IPS-18c (cell line): ENCODE measurements at regions not wholly inside any gene's neighbourhood (a gene's known extent, or its start where the extent isn't known, plus 50 kb on each side); places are given as distances from the start of the nearest gene placed in this dataset.
"Not testable (repeated sequence)": the region's sequence is repeated elsewhere in the genome, so short reads cannot be mapped to it uniquely, and the experiment has no call there.

Experiments used
- H3K4me3 ChIP-seq: 2 replicates; pipeline ENCODE4 v1.7.0; 2013; ENCODE audit warnings: low read depth, mild to moderate bottlenecking, low read length, moderate library complexity; ENCODE audit not compliant: insufficient read depth
- H3K9me3 ChIP-seq: one replicate; pipeline ENCODE4 v1.6.1; 2013; ENCODE audit warnings: mild to moderate bottlenecking, low read length, moderate library complexity; ENCODE audit not compliant: control insufficient read depth, insufficient read depth

DNA sequence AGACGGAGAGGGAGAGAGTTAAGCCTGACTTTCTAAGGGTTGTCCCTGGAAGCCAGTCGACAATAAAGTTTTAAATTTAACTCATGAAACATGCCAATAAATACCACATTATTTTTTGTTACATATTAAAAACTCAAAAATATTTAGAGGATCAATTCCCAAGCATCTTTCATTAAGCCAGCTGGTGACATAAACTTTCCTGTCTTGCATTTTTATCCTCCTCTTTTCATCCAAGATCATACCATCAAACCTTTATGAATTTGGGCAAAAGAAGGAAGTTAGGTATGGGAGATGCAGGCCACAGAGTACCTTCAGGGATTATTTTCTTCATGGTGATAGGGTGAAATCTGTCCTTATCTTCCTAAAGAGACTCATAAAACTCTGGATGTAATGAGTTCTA is 178.3 kb upstream of the FBXL17 start:
- no peaks in the 10 kb centered on the region for H3K9me3 ChIP-seq
- no peak overlapping the region for H3K4me3 ChIP-seq

DNA sequence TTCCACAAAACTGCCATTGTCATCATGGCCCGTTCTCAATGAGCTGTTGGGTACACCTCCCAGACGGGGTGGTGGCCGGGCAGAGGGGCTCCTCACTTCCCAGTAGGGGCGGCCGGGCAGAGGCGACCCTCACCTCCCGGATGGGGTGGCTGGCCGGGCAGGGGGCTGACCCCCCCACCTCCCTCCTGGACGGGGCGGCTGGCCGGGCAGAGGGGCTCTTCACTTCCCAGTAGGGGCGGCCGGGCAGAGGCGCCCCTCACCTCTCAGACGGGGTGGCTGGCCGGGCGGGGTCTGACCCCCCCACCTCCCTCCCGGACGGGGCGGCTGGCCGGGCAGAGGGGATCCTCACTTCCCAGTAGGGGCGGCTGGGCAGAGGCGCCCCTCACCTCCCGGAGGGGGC is 176.9 kb upstream of the FBXL17 start:
- H3K9me3 ChIP-seq: not testable (repeated sequence)

DNA sequence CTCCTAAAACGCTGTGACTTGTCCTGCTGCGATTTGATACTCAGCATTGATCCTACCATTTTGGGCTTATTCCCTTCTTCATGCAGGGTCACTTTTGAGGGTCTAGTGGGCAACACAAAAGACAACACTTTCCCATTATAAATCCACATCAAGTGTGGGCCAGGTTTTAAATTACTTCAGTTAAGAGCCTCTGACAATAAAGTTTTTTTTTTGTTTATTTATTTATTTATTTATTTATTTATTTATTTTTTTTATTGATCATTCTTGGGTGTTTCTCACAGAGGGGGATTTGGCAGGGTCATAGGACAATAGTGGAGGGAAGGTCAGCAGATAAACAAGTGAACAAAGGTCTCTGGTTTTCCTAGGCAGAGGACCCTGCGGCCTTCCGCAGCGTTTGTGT is 176.2 kb upstream of the FBXL17 start:
- not testable (repeated sequence) for H3K4me3 ChIP-seq, H3K9me3 ChIP-seq

More for the DNA sequence above, 176.9 kb upstream of the FBXL17 start:
- H3K4me3 ChIP-seq: not testable (repeated sequence)

DNA sequence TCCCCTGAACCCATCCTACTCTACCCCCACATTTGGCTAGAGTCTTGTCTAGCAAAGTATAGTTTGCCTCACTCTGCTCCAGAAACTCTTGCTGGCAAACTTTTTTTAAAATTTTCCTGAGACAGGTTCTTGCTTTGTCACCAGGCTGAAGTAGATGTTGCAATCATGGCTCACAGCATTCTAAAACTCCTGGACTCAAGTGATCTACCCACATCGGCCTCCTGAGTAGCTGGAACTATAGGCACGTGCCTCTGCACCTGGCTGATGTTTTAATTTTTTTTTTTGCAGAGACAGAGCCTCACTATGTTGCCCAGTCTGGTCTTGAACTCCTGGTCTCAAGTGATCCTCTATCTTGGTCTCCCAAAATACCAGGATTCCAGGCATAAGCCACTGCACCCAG is 175.8 kb upstream of the FBXL17 start:
- Histone ChIP-seq H3K9me3 (no peaks in the 10 kb centered on the region), H3K4me3 (no peak overlapping the region)

DNA sequence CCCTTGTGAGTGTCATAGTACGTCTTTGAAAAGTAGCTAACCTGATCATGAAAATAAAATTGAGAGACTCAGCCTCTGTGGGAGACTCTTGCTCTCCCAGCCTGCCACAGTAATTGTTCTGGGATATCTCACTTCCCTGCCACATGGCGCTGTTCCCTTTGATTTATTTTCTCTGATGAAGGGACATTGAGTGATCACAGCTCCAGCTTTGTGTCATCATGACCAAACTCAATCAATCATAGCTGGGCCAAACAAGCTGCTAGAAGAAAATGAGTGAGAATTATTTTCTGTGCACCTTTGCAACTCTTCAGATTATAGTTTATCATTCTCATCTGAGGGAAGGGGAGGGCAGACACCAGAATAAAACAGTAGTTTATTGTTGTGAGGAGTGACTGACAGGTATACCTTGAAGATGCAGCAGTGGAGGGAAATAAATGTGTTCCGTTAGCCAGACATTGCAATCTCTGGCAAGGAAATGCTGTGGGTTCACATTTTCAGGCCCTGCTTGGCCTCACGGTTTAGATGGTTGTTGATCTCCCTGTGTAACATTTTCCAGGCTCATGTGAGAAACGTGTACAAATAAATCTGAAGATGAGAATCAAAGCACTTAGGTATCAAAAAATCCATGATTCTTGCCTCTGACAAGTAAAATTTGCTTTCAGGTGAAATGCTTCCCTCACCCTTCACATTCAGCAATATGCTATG is 174.7 kb upstream of the FBXL17 start:
- no peak overlapping the region for H3K4me3 ChIP-seq
- no peaks in the 10 kb centered on the region for H3K9me3 ChIP-seq

DNA sequence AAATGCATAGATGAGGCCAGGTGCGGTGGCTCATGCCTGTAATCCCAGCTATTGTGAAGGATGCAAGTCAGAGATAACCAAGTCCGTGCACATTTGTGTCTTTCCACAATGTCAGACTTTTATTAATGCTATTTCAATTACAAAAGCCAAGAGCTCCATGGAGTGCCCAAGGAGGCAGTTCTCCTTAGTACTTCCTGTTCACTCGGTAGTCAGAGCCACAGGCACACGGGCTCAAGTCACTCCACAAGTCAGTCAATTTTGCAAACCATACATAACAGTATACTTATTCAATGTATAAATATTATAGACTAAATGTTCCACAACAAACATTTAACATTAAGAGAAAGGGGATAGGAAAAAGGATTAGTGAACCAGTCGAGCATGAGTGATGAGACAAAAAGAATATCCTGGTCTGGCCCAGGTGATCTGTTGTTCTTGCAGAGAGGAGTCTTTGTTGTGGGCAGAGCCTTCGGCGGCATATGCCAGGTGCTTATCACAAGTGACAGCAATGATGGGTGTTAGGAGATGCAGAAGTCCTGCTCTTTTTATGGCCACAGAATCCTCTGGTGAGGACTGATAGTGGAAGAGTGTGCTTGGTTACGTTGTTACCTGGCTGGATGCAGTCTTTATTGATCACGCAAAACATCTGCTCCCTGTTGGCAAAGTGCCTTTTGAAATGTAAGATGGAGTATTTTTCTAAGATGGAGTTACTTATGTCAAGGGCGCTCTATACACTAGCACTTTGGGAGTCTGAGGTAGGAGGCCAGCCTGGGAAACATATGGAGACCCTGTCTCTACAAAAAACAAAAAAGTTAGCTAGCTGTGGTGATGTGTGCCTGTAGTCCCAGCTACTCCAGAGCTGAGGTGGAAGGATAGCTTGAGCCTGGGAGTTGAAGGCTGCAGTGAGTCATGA is 167.0 kb upstream of the FBXL17 start:
- no peaks in the 10 kb centered on the region for H3K9me3 ChIP-seq
- H3K4me3 ChIP-seq: no peak overlapping the region

DNA sequence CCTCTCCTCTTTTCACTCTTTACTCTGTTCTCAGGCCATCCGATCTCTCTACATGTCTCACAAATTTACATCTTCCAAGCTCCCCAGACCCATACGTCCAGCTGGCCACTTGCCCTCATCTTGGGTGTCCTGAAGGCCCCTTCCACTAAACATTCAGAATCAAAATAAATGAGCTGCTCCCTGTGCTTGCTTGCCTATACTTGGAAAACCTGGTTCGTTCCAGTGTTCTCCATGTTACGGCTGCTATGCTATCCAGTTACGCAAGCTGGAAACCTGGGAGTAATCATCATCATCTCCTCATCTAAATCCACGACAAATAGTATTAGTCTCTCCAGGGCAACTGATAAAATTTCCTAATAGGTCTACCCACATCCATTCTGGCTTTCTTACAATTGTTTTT is 165.0 kb upstream of the FBXL17 start:
- Histone ChIP-seq H3K9me3 (no peaks in the 10 kb centered on the region), H3K4me3 (no peak overlapping the region)

DNA sequence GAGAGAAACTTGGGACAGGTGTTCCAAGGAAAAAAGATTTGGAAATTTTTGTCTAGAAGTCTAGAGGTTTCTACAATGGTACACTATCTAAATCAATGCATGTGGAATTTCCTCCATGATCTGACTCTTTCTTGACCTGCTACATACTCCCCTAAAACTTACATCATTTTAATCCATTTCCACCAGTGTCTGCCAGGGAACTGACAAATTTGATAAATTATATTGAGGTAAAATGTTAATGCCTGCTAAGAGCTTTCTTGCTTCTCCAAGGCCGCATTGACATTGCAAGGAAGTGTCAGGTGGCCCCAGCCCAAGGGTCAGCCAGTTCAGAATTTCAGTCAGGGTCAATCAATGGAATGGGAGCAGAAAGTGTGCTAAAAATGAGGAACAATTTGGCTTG is 163.4 kb upstream of the FBXL17 start:
- H3K4me3 ChIP-seq: no peak overlapping the region
- H3K9me3 ChIP-seq: no peaks in the 10 kb centered on the region

DNA sequence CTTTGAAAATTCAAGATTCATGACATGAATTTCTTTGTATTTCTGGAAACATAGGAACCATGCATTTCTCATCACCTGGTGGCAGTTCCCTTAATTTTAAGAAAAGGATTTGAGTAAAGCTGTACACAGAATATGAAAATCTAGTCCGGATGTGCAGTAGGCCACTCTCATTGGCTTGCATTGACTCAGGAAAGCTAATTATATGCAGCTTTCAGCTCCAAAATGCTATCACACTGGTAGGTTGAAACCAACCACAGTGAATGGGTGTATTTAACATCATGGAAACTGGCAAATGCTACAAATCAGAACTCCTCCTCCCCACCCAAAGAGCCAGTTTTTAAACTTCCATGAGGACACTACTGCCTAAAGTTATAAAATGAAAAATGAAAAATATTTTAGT is 161.6 kb upstream of the FBXL17 start:
- no peaks in the 10 kb centered on the region for H3K9me3 ChIP-seq
- H3K4me3 ChIP-seq: no peak overlapping the region

DNA sequence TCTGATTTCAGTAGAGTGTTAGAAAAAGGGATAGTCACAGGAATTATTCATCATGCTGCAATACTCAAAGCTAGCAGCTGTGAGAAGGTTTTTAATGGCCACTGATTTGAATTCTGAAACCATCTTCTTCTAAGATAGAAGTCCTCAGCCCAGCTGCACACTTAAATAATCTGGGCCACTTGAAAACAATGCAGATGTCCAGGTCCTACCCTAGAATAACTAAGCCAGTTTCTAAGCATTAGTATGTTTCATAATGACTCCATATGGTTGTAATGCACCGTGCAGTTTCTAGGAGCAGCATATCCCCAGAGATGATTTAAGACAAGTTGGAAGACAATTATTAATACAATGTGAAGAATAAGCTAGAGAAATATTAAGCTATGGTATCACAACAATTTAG is 159.9 kb upstream of the FBXL17 start:
- H3K4me3 ChIP-seq: no peak overlapping the region

DNA sequence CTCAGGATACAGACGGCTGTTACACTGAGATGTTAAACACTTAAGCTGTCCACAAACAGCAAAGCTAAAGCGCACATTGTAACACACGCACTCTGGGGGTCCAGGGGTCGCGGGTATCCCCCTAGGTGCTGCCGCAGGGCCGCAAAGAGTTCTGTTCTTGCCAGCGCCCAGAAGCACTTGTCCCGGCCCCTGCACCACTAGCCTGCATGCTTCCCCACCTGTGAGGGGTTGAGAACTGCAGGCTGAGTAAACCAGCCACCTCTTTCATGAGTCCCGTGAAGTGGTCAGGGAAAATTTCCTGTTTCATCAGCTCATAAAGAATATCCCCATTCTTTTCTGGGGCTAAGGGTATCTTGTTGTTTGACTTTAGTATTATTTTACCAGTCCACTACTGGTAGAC is 154.4 kb upstream of the FBXL17 start:
- Histone ChIP-seq H3K9me3 (no peaks in the 10 kb centered on the region), H3K4me3 (no peak overlapping the region)

More for the DNA sequence above, 159.9 kb upstream of the FBXL17 start:
- H3K9me3 ChIP-seq: no peaks in the 10 kb centered on the region

DNA sequence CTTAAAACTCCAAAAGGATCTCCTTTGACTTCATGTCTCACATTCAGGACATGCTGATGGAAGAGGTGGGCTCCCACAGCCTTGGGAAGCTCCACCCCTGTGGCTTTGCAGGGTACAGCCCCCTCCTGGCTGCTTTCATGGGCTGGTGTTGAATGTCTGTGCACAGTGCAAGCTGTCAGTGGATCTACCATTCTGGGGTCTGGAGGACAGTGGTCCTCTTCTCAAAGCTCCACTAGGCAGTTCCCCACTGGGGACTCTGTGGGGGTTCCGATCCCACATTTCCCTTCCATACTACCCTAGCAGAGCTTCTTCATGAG is 150.2 kb upstream of the FBXL17 start:
- H3K9me3 ChIP-seq, H3K4me3 ChIP-seq: not testable (repeated sequence)

DNA sequence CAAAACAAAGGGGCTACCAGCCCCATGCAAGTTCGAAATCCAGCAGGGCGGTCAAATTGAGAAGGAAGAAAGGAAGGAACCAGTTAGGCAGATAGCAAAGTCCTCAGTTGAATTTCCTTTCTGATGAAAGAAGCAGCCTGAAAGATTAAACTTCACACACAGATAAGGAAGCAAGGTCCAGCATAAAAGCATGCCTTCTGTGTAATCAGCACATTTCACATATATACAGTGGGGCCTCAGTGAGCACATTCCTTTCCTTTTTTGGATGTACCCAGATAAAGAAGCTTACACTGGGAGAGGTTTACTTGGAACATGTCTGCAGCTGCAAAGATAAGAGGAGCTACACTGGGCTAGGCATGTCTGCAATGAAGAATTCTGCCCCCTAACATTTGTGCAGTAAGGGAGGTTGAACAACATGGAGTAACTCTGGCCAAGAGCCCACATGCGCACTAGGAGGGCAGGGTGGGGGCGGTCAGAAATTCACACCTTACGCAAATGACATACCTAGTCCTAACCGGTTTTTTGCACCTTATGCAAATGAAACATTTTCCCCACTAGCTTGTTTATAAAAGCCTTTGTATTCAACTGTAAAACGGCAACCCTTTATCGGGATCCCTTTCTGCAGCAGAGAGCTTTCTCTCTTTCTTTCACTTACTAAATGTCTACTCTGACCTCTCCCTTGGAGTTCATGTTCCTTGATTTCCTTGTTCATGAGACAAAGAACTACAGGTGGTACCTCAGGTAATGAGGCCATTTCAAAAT is 149.7 kb upstream of the FBXL17 start:
- peak overlapping the region; percentile 20; the same call in 1 of the 2 replicates for H3K4me3 ChIP-seq

DNA sequence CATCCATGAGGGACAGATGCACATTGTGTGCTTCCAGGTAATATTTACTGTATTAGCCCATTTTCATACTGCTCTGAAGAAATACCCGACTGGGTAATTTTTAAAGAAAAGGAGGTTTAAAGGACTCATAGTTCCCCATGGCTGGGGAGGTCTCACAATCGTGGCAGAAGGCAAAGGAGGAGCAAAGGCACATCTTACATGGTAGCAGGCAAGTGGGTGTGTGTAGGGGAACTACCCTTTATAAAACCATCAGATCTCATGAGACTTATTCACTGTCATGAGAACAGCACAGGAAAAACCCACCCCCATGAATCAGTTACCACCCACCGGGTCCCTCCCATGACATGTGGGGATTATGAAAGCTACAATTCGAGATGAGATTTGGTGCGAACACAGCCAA is 148.8 kb upstream of the FBXL17 start:
- H3K4me3 ChIP-seq: no peak overlapping the region
- peaks cover 2% of the 10 kb centered on the region for H3K9me3 ChIP-seq

More for the DNA sequence above, 149.7 kb upstream of the FBXL17 start:
- peaks cover 2% of the 10 kb centered on the region for H3K9me3 ChIP-seq

DNA sequence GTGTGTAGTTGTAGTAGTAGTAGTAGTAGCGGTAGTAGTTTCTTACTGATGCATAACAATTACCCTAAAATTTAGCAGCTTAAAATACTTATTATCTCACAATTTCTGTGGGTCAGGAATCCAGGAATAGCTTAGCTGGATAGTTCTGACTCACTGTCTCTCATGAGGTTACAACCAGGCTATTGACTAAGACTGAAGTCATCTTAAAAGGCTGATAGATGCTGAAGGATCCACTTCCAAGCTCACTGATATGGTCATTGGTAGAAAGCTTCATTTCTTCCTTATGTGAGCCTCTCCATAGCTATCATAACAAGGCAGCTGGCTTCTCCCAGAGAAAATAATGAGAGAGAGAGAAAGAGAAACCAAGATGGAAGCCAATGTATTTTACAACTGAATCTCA is 147.5 kb upstream of the FBXL17 start:
- H3K4me3 ChIP-seq: no peak overlapping the region
- H3K9me3 ChIP-seq: peaks cover 2% of the 10 kb centered on the region

DNA sequence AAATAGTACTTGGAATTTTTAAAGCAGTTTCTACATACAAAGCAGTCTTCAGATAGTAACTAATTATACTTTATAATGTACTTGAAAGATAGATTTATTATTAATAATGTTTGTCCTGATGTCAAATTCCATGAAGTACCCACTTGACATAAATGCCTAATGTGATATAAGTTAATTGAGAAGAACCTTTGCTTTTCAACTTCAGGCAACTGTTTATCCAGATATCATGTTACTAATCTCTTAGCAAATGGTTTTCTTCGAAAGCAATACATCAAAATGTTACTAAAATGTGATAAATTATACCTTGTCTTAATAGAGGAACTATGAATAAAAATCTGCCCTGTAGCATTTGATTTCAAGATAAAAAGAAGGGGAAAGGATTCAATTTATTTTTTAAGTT is 146.8 kb upstream of the FBXL17 start:
- Histone ChIP-seq H3K9me3 (peaks cover 2% of the 10 kb centered on the region), H3K4me3 (no peak overlapping the region)

DNA sequence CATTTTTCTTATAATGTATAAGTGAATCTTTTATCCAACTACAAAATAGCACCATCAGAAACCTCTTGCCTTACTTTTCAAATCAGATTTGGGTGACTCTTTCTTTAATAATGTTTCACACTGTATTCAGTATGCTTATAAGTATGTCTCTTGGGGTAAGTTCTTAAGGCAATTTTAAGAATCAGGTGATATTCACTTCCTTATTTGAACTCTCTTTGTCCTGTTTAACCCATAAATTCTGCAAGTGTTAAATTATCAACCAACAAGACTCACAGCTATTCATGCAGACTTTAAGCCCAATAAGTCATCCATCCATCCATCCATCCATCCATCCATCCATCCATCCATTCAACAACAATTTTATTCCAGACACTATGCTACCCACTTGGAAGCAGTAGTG is 142.7 kb upstream of the FBXL17 start:
- Histone ChIP-seq H3K4me3 (no peak overlapping the region), H3K9me3 (no peaks in the 10 kb centered on the region)

DNA sequence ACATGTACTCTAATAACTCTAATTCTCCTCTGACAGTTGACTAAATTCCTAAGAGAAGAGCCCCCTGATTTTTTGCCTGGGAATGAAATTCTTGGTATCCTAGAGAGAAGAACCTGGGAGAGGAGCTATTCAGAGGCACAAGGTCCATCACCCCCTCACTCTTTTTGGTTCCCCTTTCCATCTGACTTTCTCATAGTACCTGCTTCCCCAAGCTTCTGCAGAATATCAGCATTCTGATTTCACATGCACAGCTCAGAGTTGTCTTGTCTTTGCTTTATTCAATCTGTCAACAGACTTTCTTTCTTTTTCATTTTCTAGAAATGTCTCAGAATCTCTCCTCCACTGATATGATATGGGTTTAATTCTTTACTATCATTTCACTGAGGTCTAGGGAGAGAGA is 141.5 kb upstream of the FBXL17 start:
- Histone ChIP-seq H3K4me3 (no peak overlapping the region), H3K9me3 (no peaks in the 10 kb centered on the region)
